GM12865 (cell line): ENCODE measurements at regions not wholly inside any gene's neighbourhood (a gene's known extent, or its start where the extent isn't known, plus 50 kb on each side); places are given as distances from the start of the nearest gene placed in this dataset.

Source experiments
- DNase-seq: peaks from one replicate; pipeline ENCODE4 v3.0.0; 2010; ENCODE audit warnings: low read depth
- H3K4me3 ChIP-seq: 2 replicates; pipeline ENCODE4 v1.5.1; 2011; ENCODE audit warnings: mild to moderate bottlenecking, low read depth, low read length, control low read depth
- TF ChIP-seq, protein P1 (sequence below): IDR thresholded peaks from 2 replicates; pipeline ENCODE4 v1.5.1; 2011; ENCODE audit warnings: low read length, control low read depth, low read depth, inconsistent platforms; ENCODE audit not compliant: insufficient read depth; ENCODE audit errors: missing control alignments

DNA sequence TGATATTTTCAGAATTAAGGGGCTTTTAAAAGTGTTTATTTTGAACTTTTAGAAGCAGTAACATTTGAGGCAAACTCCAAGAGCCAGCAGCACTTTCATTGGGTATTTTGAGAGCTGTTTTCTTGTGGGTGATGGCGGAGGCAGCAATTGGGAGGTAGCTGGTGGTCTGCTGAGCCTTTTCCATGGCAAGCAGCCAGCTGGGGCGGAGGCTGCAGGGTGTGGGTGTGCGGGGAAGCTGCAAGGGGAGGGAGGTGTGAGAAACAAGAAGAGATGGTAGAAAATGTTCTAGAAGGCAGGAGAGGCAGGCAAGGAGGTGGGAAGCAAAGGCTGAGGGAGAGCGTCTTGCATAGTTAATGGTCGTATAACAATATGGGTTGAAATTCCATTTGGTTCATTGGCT lies 223.4 kb upstream of the HTR2A start:
- TF ChIP-seq, protein P1, sequence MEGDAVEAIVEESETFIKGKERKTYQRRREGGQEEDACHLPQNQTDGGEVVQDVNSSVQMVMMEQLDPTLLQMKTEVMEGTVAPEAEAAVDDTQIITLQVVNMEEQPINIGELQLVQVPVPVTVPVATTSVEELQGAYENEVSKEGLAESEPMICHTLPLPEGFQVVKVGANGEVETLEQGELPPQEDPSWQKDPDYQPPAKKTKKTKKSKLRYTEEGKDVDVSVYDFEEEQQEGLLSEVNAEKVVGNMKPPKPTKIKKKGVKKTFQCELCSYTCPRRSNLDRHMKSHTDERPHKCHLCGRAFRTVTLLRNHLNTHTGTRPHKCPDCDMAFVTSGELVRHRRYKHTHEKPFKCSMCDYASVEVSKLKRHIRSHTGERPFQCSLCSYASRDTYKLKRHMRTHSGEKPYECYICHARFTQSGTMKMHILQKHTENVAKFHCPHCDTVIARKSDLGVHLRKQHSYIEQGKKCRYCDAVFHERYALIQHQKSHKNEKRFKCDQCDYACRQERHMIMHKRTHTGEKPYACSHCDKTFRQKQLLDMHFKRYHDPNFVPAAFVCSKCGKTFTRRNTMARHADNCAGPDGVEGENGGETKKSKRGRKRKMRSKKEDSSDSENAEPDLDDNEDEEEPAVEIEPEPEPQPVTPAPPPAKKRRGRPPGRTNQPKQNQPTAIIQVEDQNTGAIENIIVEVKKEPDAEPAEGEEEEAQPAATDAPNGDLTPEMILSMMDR = no peak
- no peak for DNase-seq
- H3K4me3 ChIP-seq = no peak overlapping the region

GRCh38 chr13:47119575-47120235 lies 222.9 kb upstream of the HTR2A start:
- TF ChIP-seq, protein P1 = no peak
- peak; percentile 16 for DNase-seq
- H3K4me3 ChIP-seq = no peak overlapping the region

GRCh38 chr13:47117268-47117667 lies 220.4 kb upstream of the HTR2A start:
- TF ChIP-seq, protein P1 = no peak
- no peak overlapping the region for H3K4me3 ChIP-seq
- DNase-seq = no peak

GRCh38 chr13:47114030-47114429 lies 217.2 kb upstream of the HTR2A start:
- TF ChIP-seq, protein P1 = no peak
- no peak overlapping the region for H3K4me3 ChIP-seq
- DNase-seq = no peak

DNA sequence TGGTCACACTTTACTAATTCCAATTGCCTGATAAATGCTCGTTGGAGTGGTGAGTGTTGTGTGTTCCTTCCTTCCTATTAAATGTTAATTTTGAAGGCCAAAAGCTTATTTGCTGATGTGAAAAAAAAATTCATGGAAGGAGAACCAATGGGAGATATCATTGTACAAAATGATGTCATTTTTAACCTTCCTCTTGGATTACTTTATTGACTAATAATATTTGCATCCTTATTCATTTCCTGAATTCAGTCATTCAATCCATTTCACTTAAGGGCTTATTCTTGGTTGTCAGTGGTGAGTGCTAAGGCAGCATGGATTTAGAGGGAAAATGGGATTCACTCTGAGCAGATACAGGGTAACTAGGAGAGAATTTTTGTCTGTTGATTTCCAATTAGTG lies 216.0 kb upstream of the HTR2A start:
- no peak overlapping the region for H3K4me3 ChIP-seq
- TF ChIP-seq, protein P1 = no peak

GRCh38 chr13:47112205-47112902 lies 215.5 kb upstream of the HTR2A start:
- DNase-seq = no peak
- no peak overlapping the region for H3K4me3 ChIP-seq

More for the DNA sequence above, 216.0 kb upstream of the HTR2A start:
- no peak for DNase-seq

More at GRCh38 chr13:47112205-47112902, 215.5 kb upstream of the HTR2A start:
- TF ChIP-seq, protein P1 = no peak
